Stimulated activated CD4-positive, alpha-beta T cell treated with anti-CD3 and anti-CD28 coated beads, TNF-alpha, amount 100 ng/mL, for 1 hour (primary cell): ENCODE measurements at regions not wholly inside any gene's neighbourhood (a gene's known extent, or its start where the extent isn't known, plus 50 kb on each side); places are given as distances from the start of the nearest gene placed in this dataset.
"Not testable (repeated sequence)": the region's sequence is repeated elsewhere in the genome, so short reads cannot be mapped to it uniquely, and the experiment has no call there.

Experiments used
- DNase-seq, 3 donors: peaks; one replicate each; pipeline ENCODE4 v3.0.0-alpha.2; 2020; ENCODE audit warnings: low read depth in 3 of 3, low spot score in 1 of 3

- DNase-seq: no peak
Observed at GRCh38 chr4:36587909-36588472, 306.6 kb downstream of the DTHD1 start.

DNA sequence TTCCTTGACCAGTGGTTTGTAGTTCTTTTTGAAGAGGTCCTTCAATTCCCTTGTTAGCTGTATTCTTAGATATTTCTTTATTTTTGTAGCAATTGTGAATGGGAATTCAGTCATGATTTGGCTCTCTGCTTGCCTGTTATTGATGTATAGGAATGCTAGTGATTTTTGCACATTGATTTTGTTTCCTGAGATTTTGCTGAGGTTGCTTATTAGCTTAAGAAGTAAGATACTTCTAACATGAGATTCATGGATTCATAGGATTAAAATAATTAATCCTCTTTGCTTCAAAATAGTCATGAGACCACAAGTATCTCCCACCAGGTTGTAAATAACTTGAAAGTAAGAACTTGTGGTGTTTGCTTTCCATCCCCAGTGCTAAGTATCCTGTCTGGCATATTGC lies 308.9 kb downstream of the DTHD1 start:
- DNase-seq: no peak

DNA sequence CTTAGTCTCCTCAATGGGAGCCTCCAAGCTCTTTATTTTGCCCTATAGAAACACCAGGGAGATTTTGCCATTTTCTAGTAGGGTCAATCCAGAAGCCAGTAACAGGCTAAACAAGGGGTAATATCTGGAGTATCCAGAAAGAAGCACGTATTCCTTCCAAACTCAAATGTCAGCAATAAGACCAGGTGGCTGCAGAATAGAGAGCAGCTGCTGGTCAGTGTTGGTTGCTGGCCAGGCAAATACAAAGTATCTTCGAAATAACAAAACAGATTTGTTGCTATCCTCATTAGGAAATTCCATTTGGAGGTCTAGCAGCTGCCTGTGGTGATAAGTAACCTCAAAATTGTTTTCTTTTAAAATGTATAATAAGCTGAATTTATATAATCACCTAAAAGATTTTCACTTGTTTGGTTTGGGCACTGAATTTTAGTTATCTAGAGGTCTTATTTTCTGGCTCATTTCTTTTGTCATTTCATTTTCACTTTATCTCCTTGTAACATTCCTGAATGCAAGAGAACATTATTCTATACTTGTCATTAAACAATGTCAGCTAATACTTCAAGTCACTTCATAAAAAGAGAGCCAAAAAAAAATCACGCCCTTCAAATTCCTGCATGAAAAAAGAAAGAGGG lies 320.6 kb downstream of the DTHD1 start:
- DNase-seq: no peak

GRCh38 chr4:36609661-36610060 lies 328.2 kb downstream of the DTHD1 start:
- no peak for DNase-seq

- no peak for DNase-seq
Observed at GRCh38 chr4:36610628-36611027, 329.2 kb downstream of the DTHD1 start.

DNA sequence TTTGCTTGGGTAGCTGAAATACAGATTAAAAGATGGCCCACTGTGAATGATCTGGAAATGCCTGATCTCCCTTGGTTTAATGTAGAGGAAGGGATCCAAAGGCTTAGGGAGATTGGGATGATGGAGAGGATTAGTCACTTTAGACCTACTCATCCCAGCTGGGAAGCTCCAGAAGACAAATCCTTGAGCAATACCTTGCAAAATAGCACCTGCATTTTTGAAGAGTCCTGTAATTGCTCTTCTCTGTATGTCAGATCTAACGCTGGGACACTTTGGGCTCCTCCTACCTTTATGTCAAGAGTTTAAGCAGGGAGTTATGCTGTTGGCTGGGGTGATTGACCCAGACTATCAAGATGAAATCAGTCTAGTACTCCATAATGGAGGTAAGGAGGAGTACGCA lies 331.7 kb downstream of the DTHD1 start:
- not testable (repeated sequence) for DNase-seq

- no peak for DNase-seq
Observed at GRCh38 chr4:36614011-36614410, 332.6 kb downstream of the DTHD1 start.

DNA sequence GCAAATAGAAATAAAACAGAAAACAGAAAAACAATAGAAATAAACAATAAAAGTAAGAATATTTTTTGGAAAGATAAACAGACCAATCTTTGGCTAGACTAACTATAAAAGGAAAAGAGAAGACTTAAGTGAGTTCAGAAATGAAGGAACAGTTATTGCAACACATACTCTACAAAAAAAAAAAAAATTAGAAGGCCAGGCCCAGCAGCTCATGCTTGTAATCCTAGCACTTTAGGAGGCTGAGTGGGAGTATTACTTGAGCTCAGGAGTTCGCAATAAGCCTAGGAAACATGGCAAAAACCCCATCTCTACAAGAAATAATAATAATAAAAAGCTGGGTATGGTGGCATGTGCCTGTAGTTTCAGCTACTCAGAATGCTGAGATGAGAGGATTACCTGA lies 336.7 kb downstream of the DTHD1 start:
- DNase-seq: no peak

DNA sequence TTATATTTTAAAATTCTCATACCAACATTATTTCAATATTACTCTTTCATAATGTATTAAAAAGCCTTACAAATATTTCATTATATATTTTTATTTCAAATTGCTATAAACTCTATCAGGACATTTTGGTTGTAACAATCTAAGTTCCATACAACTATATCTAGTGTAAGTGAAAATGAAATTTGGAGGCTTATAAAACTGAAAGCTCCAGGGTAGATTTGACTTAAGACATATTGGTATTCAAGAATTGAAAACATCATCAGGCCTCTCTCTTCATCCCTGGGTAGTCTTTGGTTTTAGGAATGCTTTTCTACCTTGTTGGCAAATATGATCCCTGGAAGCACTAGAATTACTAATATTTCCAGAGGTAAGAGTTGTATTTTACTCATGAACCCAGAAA lies 342.6 kb downstream of the DTHD1 start:
- no peak for DNase-seq

DNA sequence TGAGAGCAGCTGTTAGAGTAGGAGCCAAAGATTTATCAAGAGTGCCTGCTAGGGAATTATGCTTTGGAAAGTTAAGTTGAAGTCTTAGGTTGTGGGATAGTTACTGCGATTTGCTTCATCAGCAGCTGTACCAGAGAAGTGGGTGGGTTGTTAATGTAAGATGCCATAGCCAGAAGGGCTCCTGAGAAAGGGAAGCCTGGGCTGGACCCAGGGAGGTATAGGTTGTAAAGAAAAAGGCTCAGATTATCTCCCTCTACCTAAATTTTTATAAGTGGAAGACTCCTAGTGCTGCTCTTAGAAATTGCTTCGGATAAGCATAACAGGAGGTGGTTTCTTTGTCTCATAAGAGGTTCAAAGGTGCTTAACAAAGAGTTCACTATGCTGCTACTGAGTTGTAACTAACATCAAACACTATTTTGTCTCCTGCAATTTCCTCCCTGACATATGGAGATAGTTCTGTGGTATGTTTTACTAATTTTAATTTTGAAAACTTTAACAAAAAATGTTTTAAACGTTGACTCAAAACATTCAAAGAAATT lies 356.9 kb downstream of the DTHD1 start:
- no peak for DNase-seq

- DNase-seq: no peak
Observed at GRCh38 chr4:36640876-36641275, 359.5 kb downstream of the DTHD1 start.

GRCh38 chr4:36651253-36651652 lies 369.8 kb downstream of the DTHD1 start:
- no peak for DNase-seq

GRCh38 chr4:36652857-36653256 lies 371.4 kb downstream of the DTHD1 start:
- DNase-seq: no peak

GRCh38 chr4:36665985-36666527 lies 384.6 kb downstream of the DTHD1 start:
- no peak for DNase-seq

GRCh38 chr4:36675436-36675835 lies 394.0 kb downstream of the DTHD1 start:
- DNase-seq: no peak

DNA sequence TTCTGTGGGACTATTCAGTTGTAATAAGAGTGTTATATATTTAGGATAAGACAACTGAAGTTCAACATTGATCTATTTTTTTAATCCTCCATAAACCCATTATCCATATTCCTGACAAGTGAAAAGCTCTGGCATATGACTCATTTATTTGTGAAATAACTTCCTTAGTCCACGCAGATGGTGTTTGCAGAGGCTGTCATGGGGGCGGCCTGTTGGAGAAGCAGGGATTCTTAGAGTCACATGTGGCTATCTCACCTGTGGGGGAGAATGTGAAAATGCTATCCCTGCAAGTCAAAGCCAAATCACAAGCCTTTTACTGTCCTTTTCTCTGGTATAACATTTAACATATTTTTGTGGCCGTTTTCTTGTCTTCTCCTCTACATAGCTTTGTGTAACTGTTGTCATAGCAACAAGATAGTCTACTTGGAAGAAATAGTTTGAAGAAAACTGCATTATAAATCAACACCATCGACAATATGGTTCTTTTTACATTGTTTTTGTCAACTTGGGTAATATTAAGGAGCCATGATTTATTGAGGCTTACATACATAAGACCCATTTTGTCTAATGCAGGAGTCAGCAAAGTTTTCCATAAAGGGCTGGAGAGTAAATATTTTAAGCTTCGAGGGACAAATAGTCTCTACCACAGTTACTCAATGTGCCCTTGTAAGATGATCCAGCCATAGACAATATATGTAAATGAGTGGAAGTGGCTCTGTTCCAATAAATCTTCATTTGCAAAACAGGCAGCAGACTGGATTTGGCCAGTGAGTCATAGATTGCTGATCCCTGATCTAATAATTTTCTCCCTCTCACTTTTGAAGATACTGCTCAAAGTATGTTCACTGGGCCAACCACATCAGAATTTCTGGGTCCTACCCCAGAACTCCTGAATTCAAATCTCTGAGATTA lies 395.0 kb downstream of the DTHD1 start:
- DNase-seq: no peak

DNA sequence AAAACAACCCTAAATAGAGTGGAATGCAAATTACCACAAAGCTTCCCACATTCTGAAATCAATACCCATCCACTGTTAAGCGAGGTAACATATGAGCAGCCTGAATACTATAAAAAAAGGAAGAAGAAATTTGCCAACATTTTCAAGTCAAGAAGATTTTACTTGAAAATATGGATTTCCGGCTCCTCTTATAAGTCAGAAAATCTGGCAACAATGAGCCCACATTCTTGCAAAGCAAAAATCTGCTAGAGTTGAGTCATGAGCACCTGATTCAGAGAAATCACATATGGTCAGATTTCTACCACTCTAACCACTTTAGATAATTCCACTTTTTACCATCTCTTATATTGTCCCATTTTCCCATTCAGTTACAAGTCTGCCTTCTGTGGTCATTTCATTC lies 395.7 kb downstream of the DTHD1 start:
- DNase-seq: no peak

- no peak for DNase-seq
Observed at GRCh38 chr4:36677874-36678273, 396.5 kb downstream of the DTHD1 start.

- no peak for DNase-seq
Observed at GRCh38 chr4:36687681-36688080, 406.3 kb downstream of the DTHD1 start.

DNA sequence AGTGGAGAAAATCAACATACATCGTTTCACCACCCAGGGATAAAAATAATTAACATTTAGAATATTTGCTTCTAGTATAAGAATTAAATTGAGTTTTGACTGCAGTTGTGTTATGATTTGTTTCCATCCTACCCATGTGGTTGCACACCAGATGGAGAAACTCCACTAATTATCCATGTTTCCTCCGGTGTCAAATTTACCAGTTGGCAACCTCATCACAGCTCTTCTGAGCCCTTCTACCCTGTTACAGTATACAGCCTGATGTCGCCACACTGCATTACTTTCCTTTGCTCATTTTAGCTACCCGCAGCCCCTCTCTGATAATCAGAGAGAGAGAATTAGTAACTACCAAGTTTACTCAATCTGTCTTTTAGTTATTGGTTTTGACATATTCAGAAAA lies 411.2 kb downstream of the DTHD1 start:
- DNase-seq: no peak

GRCh38 chr4:36702245-36702644 lies 420.8 kb downstream of the DTHD1 start:
- DNase-seq: no peak

GRCh38 chr4:36704289-36704688 lies 422.9 kb downstream of the DTHD1 start:
- no peak for DNase-seq
